Hematopoietic multipotent progenitor cell treated with erythropoietin and hydrocortisone succinate and interleukin-3 and kit ligand, for 8 days (in vitro differentiated cells): ENCODE measurements at regions not wholly inside any gene's neighbourhood (a gene's known extent, or its start where the extent isn't known, plus 50 kb on each side); places are given as distances from the start of the nearest gene placed in this dataset.

Experiments
- DNase-seq: peaks from one replicate; pipeline ENCODE4 v3.0.0-alpha.2; 2015

- no peak for DNase-seq
Observed at GRCh38 chr4:63460075-63460474, 949.2 kb downstream of the TECRL start.

- no peak for DNase-seq
Observed at GRCh38 chr4:63459329-63459728, 949.9 kb downstream of the TECRL start.

DNA sequence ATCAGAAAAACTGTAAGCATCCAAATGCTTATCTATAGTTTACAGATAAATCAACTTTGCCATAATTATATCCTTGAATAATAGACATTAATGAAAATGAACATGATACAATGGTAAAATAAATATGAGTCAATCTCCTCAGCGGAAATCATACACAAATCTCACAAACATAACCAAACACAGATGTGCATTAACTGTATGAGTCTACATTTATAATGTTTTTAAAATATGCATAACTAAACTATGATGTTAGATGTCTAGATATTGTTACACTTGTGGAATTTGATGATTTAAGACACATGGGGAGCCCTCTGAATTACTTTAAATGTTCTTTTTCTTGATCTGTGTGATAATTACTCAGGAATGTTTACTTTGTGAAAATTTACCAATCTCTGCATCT is 951.2 kb downstream of the TECRL start:
- DNase-seq = no peak

GRCh38 chr4:63440236-63440635 is 969.0 kb downstream of the TECRL start:
- DNase-seq = no peak

- no peak for DNase-seq
Observed at GRCh38 chr4:63430105-63430504, 979.1 kb downstream of the TECRL start.

DNA sequence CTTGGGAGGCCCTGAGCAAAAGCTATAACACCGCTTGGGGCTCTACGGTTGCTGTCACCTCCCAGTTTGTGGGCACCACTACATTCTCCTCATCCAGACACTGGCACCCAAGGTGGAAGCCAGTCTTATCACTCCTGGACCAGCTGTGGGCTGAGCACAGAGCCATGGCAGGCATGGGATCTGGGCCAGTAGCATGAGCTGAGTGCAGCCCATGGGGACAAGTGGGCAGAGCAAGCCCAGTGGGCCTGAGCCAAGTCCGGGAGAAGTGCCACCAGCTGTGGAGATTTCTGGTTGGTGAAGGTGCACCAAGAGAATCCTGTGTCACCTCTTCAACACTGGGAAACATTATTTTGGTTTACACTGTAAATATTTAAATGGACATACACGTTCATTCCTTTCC is 1013.0 kb downstream of the TECRL start:
- no peak for DNase-seq

GRCh38 chr4:63393544-63393943 is 1015.7 kb downstream of the TECRL start:
- DNase-seq = no peak

GRCh38 chr4:63379750-63380522 is 1029.3 kb downstream of the TECRL start:
- DNase-seq = no peak

DNA sequence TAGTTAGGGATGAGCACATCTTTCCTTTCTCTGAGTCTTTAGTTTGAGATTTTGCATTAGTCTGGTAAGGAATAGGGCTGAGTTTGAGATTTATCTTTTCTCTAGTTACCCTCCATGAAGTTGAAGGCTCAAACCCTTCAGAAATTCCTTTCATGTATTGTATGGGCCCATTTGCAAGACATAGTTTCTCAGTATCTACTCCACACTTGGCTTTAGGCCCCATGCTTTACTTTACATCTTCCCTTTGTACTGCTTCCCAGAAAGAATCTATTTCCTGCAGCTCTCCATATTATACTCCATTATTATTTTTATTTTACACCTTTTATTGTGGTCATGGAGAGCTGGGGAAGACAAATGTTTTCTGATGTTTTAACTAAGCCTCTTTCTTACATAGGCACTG is 1038.2 kb downstream of the TECRL start:
- no peak for DNase-seq

- no peak for DNase-seq
Observed at GRCh38 chr4:63361628-63362027, 1047.6 kb downstream of the TECRL start.

- no peak for DNase-seq
Observed at GRCh38 chr4:63361066-63361465, 1048.2 kb downstream of the TECRL start.

DNA sequence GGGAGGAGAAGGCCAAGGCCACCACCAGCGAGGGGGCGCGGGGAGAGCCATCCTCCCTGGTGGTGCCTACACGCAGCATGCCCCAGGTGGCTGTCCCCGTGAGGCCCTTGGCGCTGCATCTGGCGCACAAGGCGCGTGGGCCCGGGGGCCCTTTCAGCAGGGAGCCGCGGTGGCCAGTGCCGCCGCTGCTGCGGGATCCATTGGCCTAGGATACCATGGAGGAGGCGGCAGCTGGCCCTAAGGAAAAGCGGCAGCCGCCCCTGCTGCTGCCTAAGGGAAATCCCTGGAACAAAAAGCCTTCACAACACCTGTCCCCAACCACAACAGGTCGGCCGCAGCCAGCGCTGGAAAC is 1059.6 kb downstream of the TECRL start:
- DNase-seq = no peak

- no peak for DNase-seq
Observed at GRCh38 chr4:63348735-63349673, 1060.2 kb downstream of the TECRL start.

DNA sequence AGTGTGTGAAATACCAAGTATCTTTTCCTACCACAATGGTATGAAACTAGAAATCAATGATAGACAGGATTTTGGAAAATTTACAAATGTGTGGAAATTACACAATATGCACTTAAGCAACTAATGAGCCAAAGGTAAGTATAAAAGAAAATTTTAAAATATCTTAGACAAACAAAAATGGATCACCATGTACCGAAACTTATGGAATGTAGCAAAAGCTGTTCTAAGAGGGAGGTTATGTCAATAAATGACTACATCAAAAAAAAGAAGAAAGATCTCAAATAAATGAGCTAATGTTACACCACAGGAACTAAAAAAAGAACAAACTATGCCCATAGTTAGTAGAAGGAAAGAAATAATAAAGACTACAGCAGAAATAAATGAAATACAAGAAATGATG is 1084.1 kb downstream of the TECRL start:
- DNase-seq = no peak

GRCh38 chr4:63316633-63317032 is 1092.6 kb downstream of the TECRL start:
- no peak for DNase-seq

DNA sequence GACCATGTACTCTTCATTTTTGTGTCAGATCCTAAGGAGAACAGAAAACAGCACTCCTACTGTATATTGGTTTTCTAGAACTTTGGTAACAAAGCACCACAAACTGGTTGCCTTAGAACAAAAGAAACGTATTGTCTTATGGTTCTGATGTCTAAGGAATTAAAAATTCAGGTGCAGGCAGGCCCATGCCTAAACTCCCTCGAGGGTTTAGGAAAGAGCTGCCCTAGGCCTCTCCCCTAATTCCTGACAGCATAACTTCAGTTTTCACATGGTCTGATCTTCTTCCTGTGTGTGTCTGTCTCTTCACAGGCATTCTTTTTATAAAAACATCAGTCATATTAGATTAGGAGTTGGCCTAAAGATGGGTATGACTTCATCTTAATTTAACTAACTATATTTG is 1093.6 kb downstream of the TECRL start:
- DNase-seq = no peak

DNA sequence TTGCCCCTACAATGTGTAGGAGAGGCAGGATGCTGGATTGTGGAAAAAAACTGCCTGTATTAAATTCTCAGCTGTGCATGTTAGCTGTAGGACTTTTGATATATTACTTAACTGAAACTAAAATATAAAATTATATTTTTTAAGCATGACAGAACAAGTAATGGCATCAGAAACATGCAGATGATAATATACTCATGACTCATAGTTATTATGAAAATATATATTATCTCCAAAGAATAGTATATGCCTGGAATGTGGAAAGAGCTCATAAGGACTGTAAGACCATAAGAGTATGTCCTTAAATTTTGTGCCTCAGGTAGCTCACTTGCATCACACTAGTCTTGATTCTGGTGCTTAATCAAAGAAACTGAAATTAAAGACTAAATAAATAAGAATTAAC is 1100.6 kb downstream of the TECRL start:
- no peak for DNase-seq

GRCh38 chr4:63302792-63303191 is 1106.5 kb downstream of the TECRL start:
- no peak for DNase-seq

DNA sequence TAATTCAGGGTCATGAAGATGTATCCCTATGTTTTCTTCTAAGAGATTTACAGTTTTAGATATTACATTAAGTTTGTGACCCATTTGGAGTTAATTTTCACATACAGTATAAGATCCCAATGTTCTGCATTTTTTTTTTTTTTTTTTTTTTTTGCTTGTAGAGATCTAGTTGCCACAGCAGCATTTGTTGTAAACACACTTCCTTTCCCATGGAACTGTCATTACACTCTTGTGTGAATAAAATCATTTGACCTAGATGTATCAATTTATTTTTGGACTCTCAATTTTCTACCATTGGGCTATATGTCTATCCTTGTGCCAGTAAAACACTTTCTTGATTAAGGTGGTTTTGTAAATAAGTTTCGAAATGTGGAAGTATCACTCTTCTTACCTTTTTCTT is 1107.2 kb downstream of the TECRL start:
- no peak for DNase-seq

DNA sequence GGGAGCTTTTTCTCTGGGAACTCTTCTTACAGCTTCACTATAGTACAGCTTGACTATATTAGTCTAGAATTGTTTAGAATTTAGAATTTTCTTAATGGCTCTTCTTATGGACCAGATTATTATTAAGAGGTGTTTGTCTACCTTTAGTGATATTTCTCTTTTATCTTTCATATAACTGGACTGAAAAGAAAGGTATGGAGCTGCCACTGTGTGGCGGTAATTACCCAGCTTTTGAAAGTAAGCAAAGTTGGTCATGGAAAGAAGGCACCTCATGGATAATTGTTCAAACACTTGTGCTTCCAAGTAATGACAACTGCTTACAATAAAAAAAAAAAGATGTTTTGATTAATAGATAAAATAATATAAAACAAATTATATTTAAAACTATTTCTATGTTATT is 1112.5 kb downstream of the TECRL start:
- no peak for DNase-seq

GRCh38 chr4:63275491-63275890 is 1133.8 kb downstream of the TECRL start:
- no peak for DNase-seq

DNA sequence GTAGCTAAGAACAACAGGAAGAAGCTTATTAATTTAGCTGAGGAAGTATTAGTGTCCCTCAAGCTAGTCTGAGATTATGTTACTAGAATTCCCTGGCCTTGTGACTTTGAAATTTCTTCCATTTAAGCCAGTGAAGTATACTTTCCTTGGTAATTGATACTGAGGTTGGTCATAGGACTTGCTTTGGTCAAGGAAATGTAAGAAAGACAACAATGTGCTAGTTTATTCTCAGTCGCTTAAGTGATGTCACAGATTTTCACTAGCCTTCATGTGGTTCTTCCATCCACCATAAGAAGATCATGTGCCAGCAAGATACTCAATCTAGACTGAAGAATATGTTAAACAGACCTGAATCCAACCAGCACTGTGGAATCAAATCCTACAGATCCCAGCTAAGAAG is 1140.1 kb downstream of the TECRL start:
- no peak for DNase-seq

- DNase-seq = no peak
Observed at GRCh38 chr4:63233671-63234070, 1175.6 kb downstream of the TECRL start.

- DNase-seq = no peak
Observed at GRCh38 chr4:63232058-63232457, 1177.2 kb downstream of the TECRL start.
